A549 (cell line): ENCODE measurements at regions not wholly inside any gene's neighbourhood (a gene's known extent, or its start where the extent isn't known, plus 50 kb on each side); places are given as distances from the start of the nearest gene placed in this dataset.

ENCODE experiments used
- EP300 ChIP-seq, 2 experiments: fragments of >200 bp; sonication (Bioruptor Twin); formaldehyde crosslinking; IDR thresholded peaks; 2 replicates in 1 of 2; 3 replicates in 1 of 2; pipeline ENCODE4 v1.6.1; 2016 to 2017
- HOXA7 ChIP-seq: fragments of 250-450 bp; sonication (Bioruptor Pico); IDR thresholded peaks from 2 replicates; pipeline ENCODE4 v1.5.0; 2020; ENCODE audit warnings: mild to moderate bottlenecking, moderate library complexity
- MAFK ChIP-seq: fragments of 450-650 bp; IDR thresholded peaks from 2 replicates; pipeline ENCODE4 v1.6.1; 2014; ENCODE audit not compliant: partially characterized antibody
- MYC ChIP-seq: IDR thresholded peaks from 2 replicates; pipeline ENCODE4 v1.6.1; 2012; ENCODE audit warnings: mild to moderate bottlenecking, inconsistent platforms, low read length, improper control_type of control experiment, borderline replicate concordance
- POLR2A ChIP-seq: IDR thresholded peaks from 2 replicates; pipeline ENCODE4 v1.6.1; 2012; ENCODE audit warnings: mild to moderate bottlenecking, low read length
- POLR2AphosphoS2 ChIP-seq: conservative IDR thresholded peaks from 2 replicates; pipeline ENCODE4 v1.6.1; 2012; ENCODE audit warnings: low read length, improper control_type of control experiment, inconsistent platforms
- SREBF2 ChIP-seq: fragments of 450-650 bp; IDR thresholded peaks from 2 replicates; pipeline ENCODE4 v1.6.1; 2014; ENCODE audit warnings: mild to moderate bottlenecking, moderate library complexity
- ZFP36 ChIP-seq: fragments of 450-650 bp; IDR thresholded peaks from 2 replicates; pipeline ENCODE4 v1.6.1; 2014; ENCODE audit warnings: borderline replicate concordance; ENCODE audit not compliant: partially characterized antibody
- TF ChIP-seq, protein P1 (sequence below): fragments of 150-350 bp; IDR thresholded peaks from 2 replicates; pipeline ENCODE4 v1.6.1; 2014; ENCODE audit warnings: low read depth, mild to moderate bottlenecking, low read length
- TF ChIP-seq, protein P2 (sequence below): fragments of 250-450 bp; sonication (Bioruptor Pico); IDR thresholded peaks from 2 replicates; pipeline ENCODE4 v1.5.0; 2021; ENCODE audit warnings: mild to moderate bottlenecking, moderate library complexity, borderline replicate concordance
- TF ChIP-seq, protein P3 (sequence below): fragments of >200 bp; sonication (Bioruptor Twin); formaldehyde crosslinking; IDR thresholded peaks from 3 replicates; pipeline ENCODE4 v1.5.1; 2016

DNA sequence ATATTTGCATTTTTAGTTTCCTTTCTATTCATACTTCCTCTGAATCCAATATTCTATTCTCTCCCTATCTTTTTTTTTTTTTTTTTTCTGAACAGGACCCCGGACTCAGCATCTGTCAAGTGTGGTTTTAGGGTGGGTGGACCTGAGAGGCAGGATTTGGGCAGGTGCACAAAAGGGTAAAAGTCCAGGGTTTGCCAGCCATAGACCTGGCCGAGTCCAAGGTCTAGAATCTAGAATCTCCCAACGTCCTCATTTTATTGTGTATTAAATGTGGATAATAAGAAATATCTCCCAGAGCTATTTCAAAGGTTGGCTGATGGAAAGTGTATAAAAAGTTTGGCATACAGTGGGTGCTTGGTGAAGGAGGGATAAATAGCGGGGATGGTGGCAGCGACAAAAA is 273.3 kb upstream of the MAF start:
- TF ChIP-seq, protein P1, sequence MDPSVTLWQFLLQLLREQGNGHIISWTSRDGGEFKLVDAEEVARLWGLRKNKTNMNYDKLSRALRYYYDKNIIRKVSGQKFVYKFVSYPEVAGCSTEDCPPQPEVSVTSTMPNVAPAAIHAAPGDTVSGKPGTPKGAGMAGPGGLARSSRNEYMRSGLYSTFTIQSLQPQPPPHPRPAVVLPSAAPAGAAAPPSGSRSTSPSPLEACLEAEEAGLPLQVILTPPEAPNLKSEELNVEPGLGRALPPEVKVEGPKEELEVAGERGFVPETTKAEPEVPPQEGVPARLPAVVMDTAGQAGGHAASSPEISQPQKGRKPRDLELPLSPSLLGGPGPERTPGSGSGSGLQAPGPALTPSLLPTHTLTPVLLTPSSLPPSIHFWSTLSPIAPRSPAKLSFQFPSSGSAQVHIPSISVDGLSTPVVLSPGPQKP: no peak
- TF ChIP-seq, protein P2, sequence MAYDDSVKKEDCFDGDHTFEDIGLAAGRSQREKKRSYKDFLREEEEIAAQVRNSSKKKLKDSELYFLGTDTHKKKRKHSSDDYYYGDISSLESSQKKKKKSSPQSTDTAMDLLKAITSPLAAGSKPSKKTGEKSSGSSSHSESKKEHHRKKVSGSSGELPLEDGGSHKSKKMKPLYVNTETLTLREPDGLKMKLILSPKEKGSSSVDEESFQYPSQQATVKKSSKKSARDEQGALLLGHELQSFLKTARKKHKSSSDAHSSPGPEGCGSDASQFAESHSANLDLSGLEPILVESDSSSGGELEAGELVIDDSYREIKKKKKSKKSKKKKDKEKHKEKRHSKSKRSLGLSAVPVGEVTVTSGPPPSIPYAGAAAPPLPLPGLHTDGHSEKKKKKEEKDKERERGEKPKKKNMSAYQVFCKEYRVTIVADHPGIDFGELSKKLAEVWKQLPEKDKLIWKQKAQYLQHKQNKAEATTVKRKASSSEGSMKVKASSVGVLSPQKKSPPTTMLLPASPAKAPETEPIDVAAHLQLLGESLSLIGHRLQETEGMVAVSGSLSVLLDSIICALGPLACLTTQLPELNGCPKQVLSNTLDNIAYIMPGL (CRISPR knock-in tag): no peak
- TF ChIP-seq POLR2A: no peak
- TF ChIP-seq, protein P3, sequence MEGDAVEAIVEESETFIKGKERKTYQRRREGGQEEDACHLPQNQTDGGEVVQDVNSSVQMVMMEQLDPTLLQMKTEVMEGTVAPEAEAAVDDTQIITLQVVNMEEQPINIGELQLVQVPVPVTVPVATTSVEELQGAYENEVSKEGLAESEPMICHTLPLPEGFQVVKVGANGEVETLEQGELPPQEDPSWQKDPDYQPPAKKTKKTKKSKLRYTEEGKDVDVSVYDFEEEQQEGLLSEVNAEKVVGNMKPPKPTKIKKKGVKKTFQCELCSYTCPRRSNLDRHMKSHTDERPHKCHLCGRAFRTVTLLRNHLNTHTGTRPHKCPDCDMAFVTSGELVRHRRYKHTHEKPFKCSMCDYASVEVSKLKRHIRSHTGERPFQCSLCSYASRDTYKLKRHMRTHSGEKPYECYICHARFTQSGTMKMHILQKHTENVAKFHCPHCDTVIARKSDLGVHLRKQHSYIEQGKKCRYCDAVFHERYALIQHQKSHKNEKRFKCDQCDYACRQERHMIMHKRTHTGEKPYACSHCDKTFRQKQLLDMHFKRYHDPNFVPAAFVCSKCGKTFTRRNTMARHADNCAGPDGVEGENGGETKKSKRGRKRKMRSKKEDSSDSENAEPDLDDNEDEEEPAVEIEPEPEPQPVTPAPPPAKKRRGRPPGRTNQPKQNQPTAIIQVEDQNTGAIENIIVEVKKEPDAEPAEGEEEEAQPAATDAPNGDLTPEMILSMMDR: no peak
- TF ChIP-seq EP300 (IDR thresholded peaks at IDR 0.05): no peak
- TF ChIP-seq SREBF2: no peak
- no peak for TF ChIP-seq ZFP36
- no peak for TF ChIP-seq POLR2AphosphoS2
- no peak for TF ChIP-seq MAFK
- TF ChIP-seq HOXA7: no peak
- TF ChIP-seq MYC: no peak
